C4-2B (cell line): ENCODE measurements at regions not wholly inside any gene's neighbourhood (a gene's known extent, or its start where the extent isn't known, plus 50 kb on each side); places are given as distances from the start of the nearest gene placed in this dataset.
"Not testable (repeated sequence)": the region's sequence is repeated elsewhere in the genome, so short reads cannot be mapped to it uniquely, and the experiment has no call there.

Experiments
- CTCF ChIP-seq: fragments of 450-650 bp; conservative IDR thresholded peaks from 2 replicates; pipeline ENCODE4 v1.5.1; 2017; ENCODE audit warnings: mild to moderate bottlenecking
- ZFX ChIP-seq: fragments of 450-650 bp; IDR thresholded peaks from 2 replicates; pipeline ENCODE4 v1.6.1; 2017

GRCh38 chr4:11643081-11643480 is 214.4 kb upstream of the HS3ST1 start:
- TF ChIP-seq CTCF, ZFX: not testable (repeated sequence)
